Progenitor cell of endocrine pancreas (in vitro differentiated cells): ENCODE measurements at regions not wholly inside any gene's neighbourhood (a gene's known extent, or its start where the extent isn't known, plus 50 kb on each side); places are given as distances from the start of the nearest gene placed in this dataset.

Source experiments
- DNase-seq: peaks from one replicate; pipeline ENCODE4 v3.0.0; 2021; ENCODE audit warnings: low spot score; ENCODE audit not compliant: unreplicated experiment
- H3K27ac Mint-ChIP-seq: 2 replicates; pipeline ENCODE4 v1.8.0; 2021; ENCODE audit warnings: mild to moderate bottlenecking, moderate library complexity, mixed read lengths
- H3K27me3 Mint-ChIP-seq: 2 replicates; pipeline ENCODE4 v1.8.0; 2021; ENCODE audit warnings: mixed read lengths
- H3K36me3 Mint-ChIP-seq: 2 replicates; pipeline ENCODE4 v1.8.0; 2022; ENCODE audit warnings: mixed read lengths; ENCODE audit not compliant: insufficient read depth
- H3K4me1 Mint-ChIP-seq: 2 replicates; pipeline ENCODE4 v1.8.0; 2021; ENCODE audit warnings: low read depth, mixed read lengths
- H3K4me3 Mint-ChIP-seq: 2 replicates; pipeline ENCODE4 v1.8.0; 2021; ENCODE audit warnings: low read depth, mild to moderate bottlenecking, moderate library complexity, mixed read lengths
- H3K9me3 Mint-ChIP-seq: 2 replicates; pipeline ENCODE4 v1.8.0; 2021; ENCODE audit warnings: low read depth, mixed read lengths
- CTCF ChIP-seq: fragments of 200-600 bp; sonication (generic); IDR thresholded peaks from one replicate; pipeline ENCODE4 v1.5.0; 2021; ENCODE audit warnings: antibody characterized with exemption, mild to moderate bottlenecking; ENCODE audit not compliant: unreplicated experiment

GRCh38 chr2:19127616-19128015 is 230.8 kb downstream of the OSR1 start:
- Mint-ChIP-seq H3K27me3 (peaks cover 5% of the 10 kb centered on the region), H3K27ac (no peak overlapping the region), H3K36me3 (no peaks in the 10 kb centered on the region), H3K4me3 (no peak overlapping the region), H3K9me3 (no peaks in the 10 kb centered on the region), H3K4me1 (peaks cover 8% of the 10 kb centered on the region)
- DNase-seq = no peak
- no peak for TF ChIP-seq CTCF

GRCh38 chr2:19125901-19126680 is 232.3 kb downstream of the OSR1 start:
- Mint-ChIP-seq H3K4me1 (peaks cover 8% of the 10 kb centered on the region), H3K4me3 (no peak overlapping the region), H3K27ac (no peak overlapping the region), H3K9me3 (no peaks in the 10 kb centered on the region), H3K36me3 (no peaks in the 10 kb centered on the region), H3K27me3 (peaks cover 5% of the 10 kb centered on the region)
- DNase-seq = no peak
- TF ChIP-seq CTCF = no peak

GRCh38 chr2:19124135-19124534 is 234.3 kb downstream of the OSR1 start:
- Mint-ChIP-seq H3K4me1 (peaks cover 8% of the 10 kb centered on the region), H3K27ac (no peak overlapping the region), H3K36me3 (no peaks in the 10 kb centered on the region), H3K27me3 (peaks cover 5% of the 10 kb centered on the region), H3K4me3 (no peak overlapping the region), H3K9me3 (no peaks in the 10 kb centered on the region)
- no peak for DNase-seq
- no peak for TF ChIP-seq CTCF

GRCh38 chr2:19123556-19123955 is 234.9 kb downstream of the OSR1 start:
- no peak overlapping the region for H3K27ac Mint-ChIP-seq
- peaks cover 8% of the 10 kb centered on the region for H3K4me1 Mint-ChIP-seq
- DNase-seq = no peak
- H3K27me3 Mint-ChIP-seq = peaks cover 5% of the 10 kb centered on the region
- H3K36me3 Mint-ChIP-seq = no peaks in the 10 kb centered on the region
- H3K9me3 Mint-ChIP-seq = no peaks in the 10 kb centered on the region
- no peak overlapping the region for H3K4me3 Mint-ChIP-seq
- no peak for TF ChIP-seq CTCF

GRCh38 chr2:19122220-19122619 is 236.2 kb downstream of the OSR1 start:
- no peak for TF ChIP-seq CTCF
- peaks cover 5% of the 10 kb centered on the region for H3K27me3 Mint-ChIP-seq
- peaks cover 6% of the 10 kb centered on the region for H3K9me3 Mint-ChIP-seq
- H3K27ac Mint-ChIP-seq = no peak overlapping the region
- H3K4me1 Mint-ChIP-seq = peaks cover 8% of the 10 kb centered on the region
- no peak overlapping the region for H3K4me3 Mint-ChIP-seq
- DNase-seq = no peak
- peaks cover 3% of the 10 kb centered on the region for H3K36me3 Mint-ChIP-seq
